ENCODE measurements at regions not wholly inside any gene's neighbourhood (a gene's known extent, or its start where the extent isn't known, plus 50 kb on each side); places are given as distances from the start of the nearest gene placed in this dataset.

- no peak for TF ChIP-seq CTCF (conservative IDR thresholded peaks at IDR 0.05; ENCODE audit: low read depth, low read length)
- H3K4me3 ChIP-seq (ENCODE audit: low read length) = no peak overlapping the region
- no peak for DNase-seq (ENCODE audit: low read depth)
Observed at GRCh38 chr20:52867305-52867704, 104.9 kb upstream of the TSHZ2 start.

- TF ChIP-seq CTCF (conservative IDR thresholded peaks at IDR 0.05; ENCODE audit: low read depth, low read length) = no peak
- H3K4me3 ChIP-seq (ENCODE audit: low read length) = no peak overlapping the region
- DNase-seq (ENCODE audit: low read depth) = no peak
Observed at GRCh38 chr20:52864916-52865605, 107.1 kb upstream of the TSHZ2 start.

GRCh38 chr20:52859156-52859876, 112.8 kb upstream of the TSHZ2 start:
- no peak for TF ChIP-seq CTCF (conservative IDR thresholded peaks at IDR 0.05; ENCODE audit: low read depth, low read length)
- H3K4me3 ChIP-seq (ENCODE audit: low read length) = no peak overlapping the region
- peak; percentile 4 for DNase-seq (ENCODE audit: low read depth)

GRCh38 chr20:52852714-52853113, 119.4 kb upstream of the TSHZ2 start:
- DNase-seq (ENCODE audit: low read depth) = no peak
- no peak for TF ChIP-seq CTCF (conservative IDR thresholded peaks at IDR 0.05; ENCODE audit: low read depth, low read length)
- no peak overlapping the region for H3K4me3 ChIP-seq (ENCODE audit: low read length)

- no peak for DNase-seq (ENCODE audit: low read depth)
- no peak overlapping the region for H3K4me3 ChIP-seq (ENCODE audit: low read length)
- TF ChIP-seq CTCF (conservative IDR thresholded peaks at IDR 0.05; ENCODE audit: low read depth, low read length) = no peak
Observed at GRCh38 chr20:52847731-52848359, 124.3 kb upstream of the TSHZ2 start.

- no peak for DNase-seq (ENCODE audit: low read depth)
- H3K4me3 ChIP-seq (ENCODE audit: low read length) = no peak overlapping the region
- TF ChIP-seq CTCF (conservative IDR thresholded peaks at IDR 0.05; ENCODE audit: low read depth, low read length) = no peak
Observed at GRCh38 chr20:52847029-52847660, 125.0 kb upstream of the TSHZ2 start.
